ENCODE measurements at regions not wholly inside any gene's neighbourhood (a gene's known extent, or its start where the extent isn't known, plus 50 kb on each side); places are given as distances from the start of the nearest gene placed in this dataset.

DNA sequence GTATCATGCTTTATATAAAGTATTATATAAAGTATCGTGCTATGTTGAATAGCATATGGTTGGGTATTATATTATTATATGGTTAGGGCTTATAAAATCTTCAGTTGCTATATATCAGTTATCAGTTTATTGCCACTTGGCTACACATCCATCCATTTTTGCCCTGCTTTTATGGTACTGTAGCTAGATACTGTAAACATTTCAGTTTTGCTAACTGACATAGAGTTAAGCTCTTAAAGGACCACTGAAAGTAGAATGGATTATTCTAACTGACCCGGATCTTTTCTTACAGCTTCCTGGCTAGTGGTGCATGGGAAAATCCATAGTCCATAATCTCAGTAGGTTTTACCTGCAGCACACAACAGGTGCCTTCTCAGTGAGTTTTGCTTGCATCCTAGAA is 405.3 kb upstream of the LUZP2 start:
- H3K4me3 ChIP-seq (ENCODE audit: low read depth, low read length) = no peak overlapping the region
- no peak for DNase-seq (ENCODE audit: low read depth)
- TF ChIP-seq, protein P1, sequence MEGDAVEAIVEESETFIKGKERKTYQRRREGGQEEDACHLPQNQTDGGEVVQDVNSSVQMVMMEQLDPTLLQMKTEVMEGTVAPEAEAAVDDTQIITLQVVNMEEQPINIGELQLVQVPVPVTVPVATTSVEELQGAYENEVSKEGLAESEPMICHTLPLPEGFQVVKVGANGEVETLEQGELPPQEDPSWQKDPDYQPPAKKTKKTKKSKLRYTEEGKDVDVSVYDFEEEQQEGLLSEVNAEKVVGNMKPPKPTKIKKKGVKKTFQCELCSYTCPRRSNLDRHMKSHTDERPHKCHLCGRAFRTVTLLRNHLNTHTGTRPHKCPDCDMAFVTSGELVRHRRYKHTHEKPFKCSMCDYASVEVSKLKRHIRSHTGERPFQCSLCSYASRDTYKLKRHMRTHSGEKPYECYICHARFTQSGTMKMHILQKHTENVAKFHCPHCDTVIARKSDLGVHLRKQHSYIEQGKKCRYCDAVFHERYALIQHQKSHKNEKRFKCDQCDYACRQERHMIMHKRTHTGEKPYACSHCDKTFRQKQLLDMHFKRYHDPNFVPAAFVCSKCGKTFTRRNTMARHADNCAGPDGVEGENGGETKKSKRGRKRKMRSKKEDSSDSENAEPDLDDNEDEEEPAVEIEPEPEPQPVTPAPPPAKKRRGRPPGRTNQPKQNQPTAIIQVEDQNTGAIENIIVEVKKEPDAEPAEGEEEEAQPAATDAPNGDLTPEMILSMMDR (IDR thresholded peaks at IDR 0.05; ENCODE audit: low read depth, low read length, missing control alignments) = no peak
- in situ Hi-C loops (cut with HindIII; ENCODE audit: low sequenced_read_pairs) = no loop called here

DNA sequence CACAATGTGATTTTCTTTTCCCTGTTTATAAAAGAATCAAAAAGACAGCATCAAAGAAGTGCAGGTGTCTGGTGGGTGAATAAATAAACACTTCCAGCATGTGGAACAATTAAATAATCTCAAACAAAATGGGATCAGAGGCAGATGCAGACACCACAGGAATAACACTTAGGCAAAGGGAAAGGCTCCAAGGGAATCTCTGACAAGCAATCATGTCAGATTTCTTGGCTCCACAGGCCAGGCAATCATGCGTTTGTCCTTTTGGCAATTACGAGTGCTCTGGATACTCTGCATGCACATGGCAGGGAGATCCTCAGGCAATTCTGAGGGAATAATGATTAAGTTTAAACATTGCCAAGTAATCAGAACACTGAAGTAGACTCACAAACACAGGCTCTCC is 403.5 kb upstream of the LUZP2 start:
- H3K4me3 ChIP-seq (ENCODE audit: low read depth, low read length) = no peak overlapping the region
- no peak for DNase-seq (ENCODE audit: low read depth)
- TF ChIP-seq, protein P1 (IDR thresholded peaks at IDR 0.05; ENCODE audit: low read depth, low read length, missing control alignments) = no peak
- in situ Hi-C loops (cut with HindIII; ENCODE audit: low sequenced_read_pairs) = no loop called here

DNA sequence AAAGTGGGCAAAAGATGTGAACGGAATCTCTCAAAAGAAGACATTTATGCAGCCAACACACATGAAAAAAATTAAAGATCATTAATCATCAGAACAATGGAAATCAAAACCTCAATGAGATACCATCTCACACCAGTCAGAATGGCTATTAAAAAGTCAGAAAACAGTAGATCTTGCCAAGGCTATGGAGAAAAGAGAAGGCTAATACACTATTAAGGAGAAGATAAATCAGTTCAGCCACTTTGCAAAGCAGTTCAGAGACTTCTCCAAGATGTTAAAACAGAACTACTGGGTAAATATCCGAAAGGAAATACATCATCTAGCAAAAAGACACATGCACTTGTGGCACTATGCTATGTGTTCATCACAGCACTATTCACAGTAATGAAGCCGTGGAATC is 388.2 kb upstream of the LUZP2 start:
- no peak overlapping the region for H3K4me3 ChIP-seq (ENCODE audit: low read depth, low read length)
- TF ChIP-seq, protein P1 (IDR thresholded peaks at IDR 0.05; ENCODE audit: low read depth, low read length, missing control alignments) = no peak
- no peak for DNase-seq (ENCODE audit: low read depth)
- in situ Hi-C loops (cut with HindIII; ENCODE audit: low sequenced_read_pairs) = no loop called here

DNA sequence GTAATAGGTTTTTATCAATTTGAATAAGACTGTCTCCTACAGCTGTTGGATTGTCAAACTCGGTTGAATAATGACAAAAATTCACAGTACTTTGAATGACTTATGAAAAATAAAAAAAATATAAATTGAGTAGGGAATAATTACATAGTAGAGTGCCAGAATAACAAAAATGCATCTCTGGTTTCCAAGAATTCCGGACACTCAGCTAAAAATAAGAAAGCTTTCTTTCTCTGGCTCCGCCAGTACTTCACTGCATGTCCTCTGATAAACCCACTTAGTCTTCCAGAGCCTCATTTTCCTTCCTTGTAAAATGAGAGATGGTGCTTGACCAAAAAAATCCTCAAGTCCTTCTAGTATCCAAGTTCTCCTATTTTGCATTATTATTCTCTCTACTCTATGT is 374.6 kb upstream of the LUZP2 start:
- TF ChIP-seq, protein P1 (IDR thresholded peaks at IDR 0.05; ENCODE audit: low read depth, low read length, missing control alignments) = no peak
- in situ Hi-C loops (cut with HindIII; ENCODE audit: low sequenced_read_pairs) = no loop called here
- no peak overlapping the region for H3K4me3 ChIP-seq (ENCODE audit: low read depth, low read length)
- no peak for DNase-seq (ENCODE audit: low read depth)

DNA sequence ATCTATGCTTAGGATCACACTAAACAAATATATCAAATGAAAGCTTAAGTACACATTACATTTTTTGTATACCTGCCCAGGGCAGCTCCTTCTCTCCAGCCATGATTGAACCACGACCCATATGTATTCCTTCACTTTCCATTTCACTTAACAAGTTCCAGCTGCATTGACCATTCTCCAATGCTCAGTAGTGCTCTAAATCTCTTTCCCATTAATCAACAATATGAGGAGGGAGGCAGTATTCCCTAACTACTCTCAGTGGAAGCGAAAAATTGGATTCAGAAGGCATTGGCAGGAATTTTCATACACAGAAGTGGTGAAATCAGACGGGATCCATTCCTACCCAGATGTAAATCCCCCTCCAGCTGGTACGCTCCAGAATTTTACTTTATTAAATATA is 372.0 kb upstream of the LUZP2 start:
- TF ChIP-seq, protein P1 (IDR thresholded peaks at IDR 0.05; ENCODE audit: low read depth, low read length, missing control alignments) = no peak
- in situ Hi-C loops (cut with HindIII; ENCODE audit: low sequenced_read_pairs) = no loop called here
- no peak for DNase-seq (ENCODE audit: low read depth)
- no peak overlapping the region for H3K4me3 ChIP-seq (ENCODE audit: low read depth, low read length)

DNA sequence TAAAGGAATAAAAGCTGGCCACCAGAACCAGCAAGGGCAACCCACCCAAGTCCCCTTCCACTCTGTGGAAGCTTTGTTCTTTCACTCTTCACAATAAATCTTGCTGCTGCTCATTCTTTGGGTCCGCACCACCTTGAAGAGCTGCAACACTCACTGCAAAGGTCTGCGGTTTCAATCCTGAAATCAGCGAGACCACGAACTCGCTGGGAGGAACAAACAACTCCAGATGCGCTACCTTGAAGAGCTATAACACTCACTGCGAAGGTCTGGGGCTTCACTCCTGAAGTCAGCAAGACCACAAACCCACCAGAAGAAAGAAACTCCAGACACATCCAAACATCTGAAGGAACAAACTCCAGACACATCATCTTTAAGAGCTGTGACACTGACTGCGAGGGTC is 365.2 kb upstream of the LUZP2 start:
- DNase-seq (ENCODE audit: low read depth) = no peak
- TF ChIP-seq, protein P1 (IDR thresholded peaks at IDR 0.05; ENCODE audit: low read depth, low read length, missing control alignments) = no peak
- in situ Hi-C loops (cut with HindIII; ENCODE audit: low sequenced_read_pairs) = no loop called here
- no peak overlapping the region for H3K4me3 ChIP-seq (ENCODE audit: low read depth, low read length)

DNA sequence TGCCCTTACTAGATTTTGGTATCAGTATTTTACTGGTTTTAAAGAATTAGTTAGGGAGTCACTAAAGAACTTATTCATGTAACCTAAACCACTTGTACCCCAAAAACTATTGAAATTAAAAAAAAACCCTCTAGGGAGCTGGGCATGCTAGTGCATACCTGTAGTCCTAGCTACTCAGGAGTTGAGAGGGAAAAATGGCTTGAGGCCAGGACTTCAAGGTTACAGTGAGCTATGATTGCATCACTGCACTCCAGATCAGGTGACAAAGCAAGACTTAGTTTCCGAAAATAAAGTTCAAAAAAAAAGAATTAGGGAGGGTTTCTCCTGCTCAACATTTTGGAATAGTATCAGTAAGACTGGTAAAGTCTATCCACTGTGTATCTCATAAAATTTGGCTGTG is 364.4 kb upstream of the LUZP2 start:
- no peak for DNase-seq (ENCODE audit: low read depth)
- in situ Hi-C loops (cut with HindIII; ENCODE audit: low sequenced_read_pairs) = no loop called here
- TF ChIP-seq, protein P1 (IDR thresholded peaks at IDR 0.05; ENCODE audit: low read depth, low read length, missing control alignments) = no peak
- H3K4me3 ChIP-seq (ENCODE audit: low read depth, low read length) = no peak overlapping the region
